ENCODE measurements at regions not wholly inside any gene's neighbourhood (a gene's known extent, or its start where the extent isn't known, plus 50 kb on each side); places are given as distances from the start of the nearest gene placed in this dataset.
A peak's percentile ranks its signal among the peaks of the same experiment; 100 is the strongest.

- no peak overlapping the region for H3K27ac ChIP-seq
- TF ChIP-seq, protein P1, sequence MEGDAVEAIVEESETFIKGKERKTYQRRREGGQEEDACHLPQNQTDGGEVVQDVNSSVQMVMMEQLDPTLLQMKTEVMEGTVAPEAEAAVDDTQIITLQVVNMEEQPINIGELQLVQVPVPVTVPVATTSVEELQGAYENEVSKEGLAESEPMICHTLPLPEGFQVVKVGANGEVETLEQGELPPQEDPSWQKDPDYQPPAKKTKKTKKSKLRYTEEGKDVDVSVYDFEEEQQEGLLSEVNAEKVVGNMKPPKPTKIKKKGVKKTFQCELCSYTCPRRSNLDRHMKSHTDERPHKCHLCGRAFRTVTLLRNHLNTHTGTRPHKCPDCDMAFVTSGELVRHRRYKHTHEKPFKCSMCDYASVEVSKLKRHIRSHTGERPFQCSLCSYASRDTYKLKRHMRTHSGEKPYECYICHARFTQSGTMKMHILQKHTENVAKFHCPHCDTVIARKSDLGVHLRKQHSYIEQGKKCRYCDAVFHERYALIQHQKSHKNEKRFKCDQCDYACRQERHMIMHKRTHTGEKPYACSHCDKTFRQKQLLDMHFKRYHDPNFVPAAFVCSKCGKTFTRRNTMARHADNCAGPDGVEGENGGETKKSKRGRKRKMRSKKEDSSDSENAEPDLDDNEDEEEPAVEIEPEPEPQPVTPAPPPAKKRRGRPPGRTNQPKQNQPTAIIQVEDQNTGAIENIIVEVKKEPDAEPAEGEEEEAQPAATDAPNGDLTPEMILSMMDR (conservative IDR thresholded peaks at IDR 0.05) = no peak
- TF ChIP-seq ZFX (IDR thresholded peaks at IDR 0.05) = no peak
Observed at GRCh38 chr2:190769258-190769657, 111.4 kb upstream of the GLS start.

GRCh38 chr2:190771726-190772125 lies 108.9 kb upstream of the GLS start:
- TF ChIP-seq, protein P1 (conservative IDR thresholded peaks at IDR 0.05) = no peak
- no peak for TF ChIP-seq ZFX (IDR thresholded peaks at IDR 0.05)
- no peak overlapping the region for H3K27ac ChIP-seq

- no peak overlapping the region for H3K27ac ChIP-seq
Observed at GRCh38 chr2:190780594-190780993, 100.0 kb upstream of the GLS start.

DNA sequence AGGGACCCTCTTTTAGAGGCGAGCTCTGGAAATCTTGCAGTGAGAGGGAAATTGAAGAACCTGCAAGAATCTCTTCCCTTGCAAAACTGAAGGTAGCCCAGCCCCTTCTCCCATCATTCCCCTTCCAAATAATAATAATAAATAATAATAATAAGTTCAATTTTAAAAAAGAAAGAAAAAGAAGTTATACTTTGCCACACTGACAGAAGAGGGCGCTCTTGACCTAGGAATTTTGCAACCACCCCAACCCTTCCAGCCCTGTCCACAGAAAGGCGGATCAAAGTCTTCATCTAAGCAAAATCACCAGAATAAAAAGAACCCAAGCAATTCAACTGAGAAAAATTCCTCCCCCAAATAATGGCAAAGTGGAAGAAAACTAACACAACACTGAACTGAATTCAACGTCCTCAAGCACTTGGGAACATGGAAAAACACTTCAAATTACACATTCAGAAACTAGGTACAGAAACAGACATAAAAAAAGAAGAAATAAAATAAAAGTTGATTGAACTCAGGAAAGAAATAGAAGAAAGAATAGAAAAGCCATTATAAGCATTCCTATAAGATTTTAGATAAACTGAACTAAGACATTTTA lies 98.9 kb upstream of the GLS start:
- no peak overlapping the region for H3K27ac ChIP-seq
- no peak for TF ChIP-seq ZFX (IDR thresholded peaks at IDR 0.05)
- TF ChIP-seq, protein P1 (conservative IDR thresholded peaks at IDR 0.05) = peak; percentile 70

More at GRCh38 chr2:190780594-190780993, 100.0 kb upstream of the GLS start:
- TF ChIP-seq ZFX (IDR thresholded peaks at IDR 0.05) = no peak
- TF ChIP-seq, protein P1 (conservative IDR thresholded peaks at IDR 0.05) = no peak

- no peak for TF ChIP-seq ZFX (IDR thresholded peaks at IDR 0.05)
- TF ChIP-seq, protein P1 (conservative IDR thresholded peaks at IDR 0.05) = no peak
Observed at GRCh38 chr2:190782264-190782663, 98.4 kb upstream of the GLS start.

GRCh38 chr2:190783513-190784263 lies 96.9 kb upstream of the GLS start:
- H3K27ac ChIP-seq = no peak overlapping the region
- TF ChIP-seq ZFX (IDR thresholded peaks at IDR 0.05) = no peak
- TF ChIP-seq, protein P1 (conservative IDR thresholded peaks at IDR 0.05) = no peak

More at GRCh38 chr2:190782264-190782663, 98.4 kb upstream of the GLS start:
- no peak overlapping the region for H3K27ac ChIP-seq

- H3K27ac ChIP-seq = no peak overlapping the region
- TF ChIP-seq, protein P1 (conservative IDR thresholded peaks at IDR 0.05) = no peak
- no peak for TF ChIP-seq ZFX (IDR thresholded peaks at IDR 0.05)
Observed at GRCh38 chr2:190785334-190785733, 95.3 kb upstream of the GLS start.
